HG03354 (cell line): ENCODE measurements at regions not wholly inside any gene's neighbourhood (a gene's known extent, or its start where the extent isn't known, plus 50 kb on each side); places are given as distances from the start of the nearest gene placed in this dataset.
A peak's percentile ranks its signal among the peaks of the same experiment; 100 is the strongest.

ENCODE experiments used
- ATAC-seq: cut with Tn5 transposase; IDR thresholded peaks from one replicate; pipeline ENCODE4 v1.9.1; 2021; ENCODE audit warnings: mild to moderate bottlenecking; ENCODE audit not compliant: unreplicated experiment, poor library complexity, severe bottlenecking

DNA sequence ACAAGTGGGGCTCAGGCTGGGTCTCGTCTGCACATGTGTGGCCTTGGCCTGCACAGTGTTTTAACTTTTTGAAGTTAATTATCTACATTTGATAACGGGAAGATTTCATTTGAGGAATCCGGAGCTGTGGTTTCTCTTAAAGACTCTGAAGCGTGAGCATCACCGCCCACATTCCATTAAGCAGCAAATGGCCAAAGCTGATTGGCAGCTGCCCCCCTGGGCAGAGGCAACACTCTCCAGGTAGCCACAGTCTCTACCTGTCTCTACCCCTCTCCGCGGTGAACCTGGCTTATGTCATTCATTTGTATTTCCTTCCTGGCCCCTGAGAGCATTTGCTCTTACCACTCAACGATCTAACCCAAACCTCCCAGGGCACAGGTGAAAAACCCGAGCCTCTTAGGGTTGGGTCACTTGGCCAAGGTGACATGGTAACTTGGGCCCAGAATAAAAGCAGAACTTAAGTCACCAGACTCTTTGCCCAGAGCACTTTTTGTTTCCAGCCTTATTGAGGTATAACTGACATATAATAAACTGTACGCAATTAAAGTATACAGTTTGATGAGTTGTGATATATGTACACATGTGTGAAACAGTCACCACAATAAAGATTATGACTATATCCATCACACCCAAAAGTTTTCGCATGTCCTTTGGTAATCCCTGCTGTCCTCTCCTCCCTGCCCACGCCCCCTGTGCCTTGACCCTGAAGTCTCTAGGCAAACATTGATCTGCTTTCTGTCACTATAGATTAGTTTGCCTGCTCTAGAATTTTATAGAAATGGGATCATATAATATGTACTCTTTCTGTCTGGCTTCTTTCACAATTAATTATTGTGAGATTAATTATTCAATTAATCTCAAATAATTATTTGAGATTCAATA, 245.7 kb upstream of the HES1 start:
- ATAC-seq = no peak

DNA sequence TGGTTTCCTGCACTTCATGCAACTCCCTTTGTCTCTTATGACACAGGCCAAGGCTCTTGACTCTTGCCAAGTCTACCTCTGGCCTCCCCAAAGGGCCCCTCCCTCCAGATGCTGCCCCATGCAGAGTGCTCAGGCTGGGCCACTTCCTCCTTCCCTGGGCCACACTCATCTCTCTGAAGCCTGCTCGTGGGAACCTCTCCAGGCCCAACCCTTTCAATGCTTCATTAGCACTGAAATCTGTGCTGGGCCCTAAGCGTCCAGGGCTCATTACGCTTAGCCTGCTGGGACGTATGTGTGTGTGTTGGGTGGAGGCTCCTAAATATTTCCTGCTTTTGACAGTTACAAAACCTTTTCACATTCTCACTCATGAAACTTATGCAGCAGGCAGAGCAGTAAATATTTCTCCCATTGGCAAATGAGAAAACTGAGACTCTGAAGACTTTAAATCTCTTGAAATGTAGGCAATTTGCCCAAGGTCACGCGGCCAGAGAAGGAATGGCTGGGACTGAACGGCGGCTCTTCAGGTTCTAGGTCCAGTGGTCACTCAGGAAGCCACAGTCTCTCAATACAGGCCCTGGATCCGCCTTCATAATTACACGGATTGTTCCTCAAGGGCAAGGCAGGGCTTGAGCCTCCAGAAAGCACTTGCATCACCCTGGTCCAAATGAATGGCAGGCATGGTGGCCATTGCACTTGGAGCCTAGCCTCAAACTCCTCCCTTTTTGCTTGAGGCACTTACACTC, 241.7 kb upstream of the HES1 start:
- no peak for ATAC-seq

- no peak for ATAC-seq
These were observed 240.5 kb upstream of the HES1 start for GRCh38 chr3:193895409-193895808.

DNA sequence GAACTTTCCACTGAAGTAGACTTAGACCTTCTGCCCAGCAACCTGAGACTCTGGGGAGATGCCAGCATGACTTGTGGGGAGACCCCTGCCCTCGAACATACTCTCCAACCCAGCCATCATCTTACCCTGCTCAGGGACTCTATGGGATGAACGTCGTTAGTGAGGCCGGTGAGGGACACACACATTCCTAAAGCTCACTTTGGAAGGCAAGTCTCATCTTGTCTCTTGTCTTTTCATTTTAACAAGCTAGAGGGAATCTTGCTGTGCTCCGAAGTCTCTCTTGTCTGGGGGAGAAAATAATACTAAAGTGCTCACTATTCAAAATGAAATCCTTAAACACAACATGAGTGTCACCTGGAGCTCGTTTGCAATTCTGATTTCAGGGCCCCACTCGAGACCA, 239.5 kb upstream of the HES1 start:
- no peak for ATAC-seq

DNA sequence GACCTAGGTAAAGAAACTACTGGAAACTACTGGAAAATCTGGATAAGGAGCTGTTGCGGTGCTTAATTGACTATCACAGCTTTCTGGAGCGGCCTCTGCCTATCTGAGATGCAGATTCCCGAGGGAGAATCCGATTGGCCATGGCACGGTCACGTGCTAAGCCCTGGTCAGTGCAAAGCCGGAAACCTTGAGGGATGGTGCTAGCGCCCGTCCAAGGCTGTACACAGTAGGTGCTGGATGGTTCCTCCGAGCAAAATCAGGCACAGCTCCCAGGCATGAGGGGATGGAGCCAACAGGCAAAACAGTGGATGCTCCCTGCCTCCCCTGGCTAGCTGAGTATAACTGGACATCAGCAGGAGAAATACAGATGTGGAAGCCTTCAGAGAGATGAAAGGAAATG, 238.7 kb upstream of the HES1 start:
- no peak for ATAC-seq

GRCh38 chr3:193897731-193898180, 238.2 kb upstream of the HES1 start:
- no peak for ATAC-seq

DNA sequence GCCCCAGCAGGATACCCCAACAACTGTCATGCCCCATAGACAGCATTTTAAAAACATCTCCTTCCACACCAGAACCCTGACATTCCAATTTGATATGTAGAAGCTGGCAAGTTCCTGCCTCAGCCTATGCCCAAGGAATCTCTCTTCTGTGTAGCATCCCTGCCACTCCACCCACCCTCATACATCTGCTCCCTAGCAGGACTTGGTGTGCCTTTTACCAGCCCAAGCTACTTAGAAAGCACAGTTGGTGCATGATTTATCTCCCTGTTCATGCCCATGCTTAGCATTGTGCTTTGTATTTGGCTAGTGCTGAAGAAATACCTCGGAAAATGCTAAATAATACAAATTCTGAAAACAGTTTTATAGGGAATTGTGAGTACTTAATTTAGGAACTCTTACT, 236.9 kb upstream of the HES1 start:
- ATAC-seq = no peak

GRCh38 chr3:193901007-193901406, 234.9 kb upstream of the HES1 start:
- ATAC-seq = no peak

DNA sequence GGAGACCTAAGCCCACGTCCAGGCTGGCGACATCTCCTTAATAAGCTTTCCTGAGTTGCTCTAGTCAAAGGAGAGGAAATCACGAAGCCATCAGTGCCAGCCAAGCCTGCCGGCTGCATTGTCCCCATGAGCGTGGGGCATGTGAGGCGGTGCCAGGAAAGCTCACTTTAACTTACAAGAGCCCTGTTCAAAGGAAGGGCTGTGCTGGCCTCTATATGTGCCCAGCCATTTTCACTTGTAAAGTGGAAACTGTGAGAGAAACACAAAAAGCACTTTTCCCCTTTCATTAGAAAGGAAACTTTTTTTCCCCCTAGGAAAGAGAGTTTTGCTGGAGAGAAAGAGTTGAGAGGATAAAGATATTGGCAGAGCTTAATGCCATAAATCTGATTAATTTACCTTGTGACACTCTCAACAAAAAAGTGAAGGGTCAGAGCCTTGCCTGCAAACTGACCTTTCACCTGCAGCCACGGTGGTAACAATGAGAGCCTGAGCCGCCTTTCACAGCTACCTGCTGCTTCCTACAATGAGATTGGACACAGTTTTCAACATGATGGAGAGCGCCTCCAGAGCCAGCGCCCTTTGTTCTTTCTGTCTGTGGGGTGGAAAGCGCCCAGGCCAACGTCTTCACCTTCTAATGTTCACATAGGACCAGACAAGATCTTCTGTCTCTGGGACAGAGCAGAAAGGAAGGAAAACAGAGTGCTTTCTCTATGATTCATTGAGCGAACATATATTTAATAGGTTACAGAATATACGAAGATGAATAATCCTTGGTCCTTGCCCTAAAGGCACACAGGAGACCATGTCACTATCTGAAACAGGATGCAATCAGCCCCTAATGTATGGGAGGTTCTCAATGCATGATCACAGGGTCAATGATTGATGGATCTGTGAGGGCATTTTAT, 233.1 kb upstream of the HES1 start:
- ATAC-seq = peak; percentile 79

DNA sequence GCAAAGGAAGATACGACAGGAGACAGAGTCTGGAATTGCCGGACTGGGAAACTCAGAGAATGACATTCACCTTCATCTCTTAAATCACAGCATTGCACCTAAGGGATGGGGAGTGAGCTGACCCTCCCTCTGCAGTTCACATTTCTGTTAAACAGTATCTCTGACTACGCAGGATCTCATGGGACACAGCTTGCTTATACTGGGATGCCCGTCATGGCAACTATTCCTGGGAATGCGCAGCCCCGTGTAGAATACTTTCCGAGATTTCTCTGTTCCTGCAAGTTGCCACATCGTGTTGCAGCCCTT, 232.5 kb upstream of the HES1 start:
- no peak for ATAC-seq

GRCh38 chr3:193903966-193904365, 232.0 kb upstream of the HES1 start:
- ATAC-seq = no peak

- ATAC-seq = no peak
These were observed 230.2 kb upstream of the HES1 start for GRCh38 chr3:193905541-193906396.

GRCh38 chr3:193906849-193907410, 229.0 kb upstream of the HES1 start:
- no peak for ATAC-seq

DNA sequence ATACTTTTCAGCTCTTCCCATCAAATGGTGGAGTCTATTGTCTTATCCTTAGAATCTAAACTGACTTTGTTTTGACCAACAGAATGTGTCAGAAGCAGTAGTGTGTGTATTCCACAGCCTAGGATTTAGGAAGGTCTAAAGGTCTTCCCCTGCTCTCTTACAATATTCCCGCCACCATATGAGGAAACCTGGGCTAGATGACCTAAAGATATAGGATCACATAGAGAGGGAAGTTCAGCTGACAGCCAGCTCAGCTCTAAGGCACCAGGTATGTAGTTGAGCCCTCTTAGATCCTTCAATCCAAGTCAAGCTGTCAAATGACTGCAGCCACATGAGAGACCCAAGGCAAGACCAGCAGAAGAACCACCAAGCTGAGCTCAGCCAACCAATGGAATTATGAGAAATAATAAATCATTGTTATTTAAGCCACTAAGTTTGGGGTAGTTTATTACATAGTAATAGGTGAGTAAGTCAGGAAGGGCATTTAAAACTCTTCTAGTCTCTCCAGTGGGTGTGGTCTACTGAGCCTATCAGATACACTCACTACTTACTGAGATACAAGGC, 227.7 kb upstream of the HES1 start:
- ATAC-seq = no peak

GRCh38 chr3:193909387-193909786, 226.6 kb upstream of the HES1 start:
- ATAC-seq = no peak

GRCh38 chr3:193910310-193910709, 225.6 kb upstream of the HES1 start:
- no peak for ATAC-seq

DNA sequence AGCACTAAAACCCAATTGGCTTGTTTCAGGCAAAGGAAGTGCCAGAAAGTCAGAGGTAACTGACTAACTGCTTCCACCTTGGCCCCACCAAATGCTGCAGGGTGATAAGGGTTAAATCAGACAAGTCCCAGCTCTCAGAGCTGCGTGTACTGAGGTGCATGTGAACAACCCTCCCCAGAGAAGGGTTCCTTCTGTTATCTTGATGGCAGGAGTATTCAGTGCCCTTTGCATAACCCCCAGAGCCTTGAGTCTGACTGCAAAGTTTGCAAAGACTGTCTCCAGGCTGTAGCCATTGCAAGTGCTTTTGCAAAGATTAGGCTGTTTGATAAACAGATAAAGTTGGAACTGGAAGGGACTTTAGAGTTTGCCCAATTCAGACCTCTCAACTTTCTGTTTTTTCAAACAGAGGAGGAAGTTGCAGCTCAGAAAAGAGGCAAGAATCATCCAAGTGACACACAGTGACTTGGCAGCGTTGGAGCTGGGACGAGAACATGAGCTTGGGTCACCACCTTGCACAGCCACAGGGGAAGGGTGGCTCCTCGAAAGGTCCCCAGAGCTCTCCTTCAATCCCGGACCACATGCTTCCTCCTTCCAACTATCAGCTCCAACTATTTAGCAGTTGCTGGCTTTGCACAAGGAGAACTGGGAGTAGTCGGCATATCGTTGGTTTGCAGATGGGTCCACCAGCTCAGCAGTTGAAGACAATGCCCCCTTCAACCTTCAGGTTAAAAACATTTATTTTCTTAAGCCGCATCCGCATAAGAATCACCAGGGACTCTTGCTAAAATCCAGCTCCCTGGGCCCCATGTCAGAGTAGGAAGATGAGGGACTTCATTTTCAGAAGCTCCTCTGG, 224.8 kb upstream of the HES1 start:
- ATAC-seq = no peak

GRCh38 chr3:193911784-193912340, 224.1 kb upstream of the HES1 start:
- no peak for ATAC-seq
